GM18508 (cell line): ENCODE measurements at regions not wholly inside any gene's neighbourhood (a gene's known extent, or its start where the extent isn't known, plus 50 kb on each side); places are given as distances from the start of the nearest gene placed in this dataset.
"Not testable (repeated sequence)": the region's sequence is repeated elsewhere in the genome, so short reads cannot be mapped to it uniquely, and the experiment has no call there.

Experiments
- ATAC-seq: cut with Tn5 transposase; IDR thresholded peaks from one replicate; pipeline ENCODE4 v1.9.1; 2021; ENCODE audit warnings: moderate number of reproducible peaks; ENCODE audit not compliant: insufficient read depth, unreplicated experiment

GRCh38 chr9:42368279-42368881, 184.9 kb downstream of the SPATA31A6 start:
- ATAC-seq: not testable (repeated sequence)

GRCh38 chr9:42370172-42370571, 186.7 kb downstream of the SPATA31A6 start:
- ATAC-seq: not testable (repeated sequence)

GRCh38 chr9:42371417-42371816, 188.0 kb downstream of the SPATA31A6 start:
- not testable (repeated sequence) for ATAC-seq

- not testable (repeated sequence) for ATAC-seq
Measured at GRCh38 chr9:42377530-42378417, 194.3 kb downstream of the SPATA31A6 start.

GRCh38 chr9:42378418-42378815, 195.0 kb downstream of the SPATA31A6 start:
- ATAC-seq: no peak

- not testable (repeated sequence) for ATAC-seq
Measured at GRCh38 chr9:42379602-42380001, 196.1 kb downstream of the SPATA31A6 start.

GRCh38 chr9:42384585-42384984, 201.1 kb downstream of the SPATA31A6 start:
- not testable (repeated sequence) for ATAC-seq

- ATAC-seq: not testable (repeated sequence)
Measured at GRCh38 chr9:42385574-42386120, 202.2 kb downstream of the SPATA31A6 start.

- ATAC-seq: no peak
Measured at GRCh38 chr9:42386477-42386876, 203.0 kb downstream of the SPATA31A6 start.

GRCh38 chr9:42388146-42388690, 204.8 kb downstream of the SPATA31A6 start:
- no peak for ATAC-seq

GRCh38 chr9:42388846-42389245, 205.4 kb downstream of the SPATA31A6 start:
- no peak for ATAC-seq

- not testable (repeated sequence) for ATAC-seq
Measured at GRCh38 chr9:42392773-42393455, 209.5 kb downstream of the SPATA31A6 start.

GRCh38 chr9:42396318-42396717, 212.9 kb downstream of the SPATA31A6 start:
- ATAC-seq: no peak

GRCh38 chr9:42397336-42397735, 213.9 kb downstream of the SPATA31A6 start:
- ATAC-seq: not testable (repeated sequence)

- ATAC-seq: not testable (repeated sequence)
Measured at GRCh38 chr9:42402919-42403318, 219.5 kb downstream of the SPATA31A6 start.

- ATAC-seq: not testable (repeated sequence)
Measured at GRCh38 chr9:42409581-42409980, 226.1 kb downstream of the SPATA31A6 start.

- not testable (repeated sequence) for ATAC-seq
Measured at GRCh38 chr9:42412354-42412753, 228.9 kb downstream of the SPATA31A6 start.

GRCh38 chr9:42414865-42415264, 231.4 kb downstream of the SPATA31A6 start:
- not testable (repeated sequence) for ATAC-seq

GRCh38 chr9:42419652-42420051, 236.2 kb downstream of the SPATA31A6 start:
- not testable (repeated sequence) for ATAC-seq

- peak; percentile 75 for ATAC-seq
Measured at GRCh38 chr9:42420324-42420723, 236.9 kb downstream of the SPATA31A6 start.
